Right renal pelvis (tissue), 4 donors: ENCODE measurements at regions not wholly inside any gene's neighbourhood (a gene's known extent, or its start where the extent isn't known, plus 50 kb on each side); places are given as distances from the start of the nearest gene placed in this dataset.
"Not testable (repeated sequence)": the region's sequence is repeated elsewhere in the genome, so short reads cannot be mapped to it uniquely, and the experiment has no call there.

Experiments
- DNase-seq, 4 donors: peaks; one replicate each; pipeline ENCODE4 v3.0.0-alpha.2; 2013; ENCODE audit warnings: low read depth in 4 of 4, low spot score in 3 of 4, missing footprints in 1 of 4

GRCh38 chr3:87507753-87508152 lies 231.4 kb upstream of the POU1F1 start:
- no peak for DNase-seq

- peak; percentile 12 to 39 (median 15) for DNase-seq
These were observed 227.6 kb upstream of the POU1F1 start for GRCh38 chr3:87503900-87504498.

GRCh38 chr3:87501076-87501475 lies 224.7 kb upstream of the POU1F1 start:
- DNase-seq = no peak

- DNase-seq = no peak
These were observed 222.1 kb upstream of the POU1F1 start for GRCh38 chr3:87498358-87499080.

- DNase-seq = no peak
These were observed 219.6 kb upstream of the POU1F1 start for GRCh38 chr3:87495938-87496337.

- DNase-seq = no peak
These were observed 217.9 kb upstream of the POU1F1 start for GRCh38 chr3:87494264-87494663.

- DNase-seq = no peak
These were observed 215.5 kb upstream of the POU1F1 start for GRCh38 chr3:87491843-87492242.

- no peak for DNase-seq
These were observed 213.5 kb upstream of the POU1F1 start for GRCh38 chr3:87489892-87490291.

- DNase-seq = no peak
These were observed 212.4 kb upstream of the POU1F1 start for GRCh38 chr3:87488765-87489164.

- DNase-seq = not testable (repeated sequence)
These were observed 210.3 kb upstream of the POU1F1 start for GRCh38 chr3:87486635-87487034.

GRCh38 chr3:87486115-87486514 lies 209.7 kb upstream of the POU1F1 start:
- DNase-seq = no peak

- DNase-seq = no peak
These were observed 202.3 kb upstream of the POU1F1 start for GRCh38 chr3:87478716-87479115.

GRCh38 chr3:87473944-87474343 lies 197.6 kb upstream of the POU1F1 start:
- no peak for DNase-seq

- DNase-seq = no peak
These were observed 192.6 kb upstream of the POU1F1 start for GRCh38 chr3:87468938-87469337.

- no peak for DNase-seq
These were observed 191.9 kb upstream of the POU1F1 start for GRCh38 chr3:87468235-87468634.

GRCh38 chr3:87462228-87462627 lies 185.8 kb upstream of the POU1F1 start:
- DNase-seq = no peak

GRCh38 chr3:87461443-87461842 lies 185.1 kb upstream of the POU1F1 start:
- no peak for DNase-seq

- no peak for DNase-seq
These were observed 184.7 kb upstream of the POU1F1 start for GRCh38 chr3:87461036-87461435.

- no peak for DNase-seq
These were observed 172.2 kb upstream of the POU1F1 start for GRCh38 chr3:87448558-87448957.

GRCh38 chr3:87446849-87447387 lies 170.5 kb upstream of the POU1F1 start:
- no peak for DNase-seq

- no peak for DNase-seq
These were observed 166.1 kb upstream of the POU1F1 start for GRCh38 chr3:87442470-87442869.

- DNase-seq = no peak
These were observed 161.4 kb upstream of the POU1F1 start for GRCh38 chr3:87437765-87438164.
